K562 (cell line): ENCODE measurements at regions not wholly inside any gene's neighbourhood (a gene's known extent, or its start where the extent isn't known, plus 50 kb on each side); places are given as distances from the start of the nearest gene placed in this dataset.
A peak's percentile ranks its signal among the peaks of the same experiment; 100 is the strongest.

Experiments used
- ADNP ChIP-seq: fragments of 200-800 bp; sonication (Bioruptor generic); IDR thresholded peaks from 2 replicates; pipeline ENCODE4 v1.6.1; 2016; ENCODE audit warnings: missing genetic modification characterization, missing compliant biosample characterization
- CHCHD3 ChIP-seq: fragments of 250-450 bp; sonication (Bioruptor Pico); IDR thresholded peaks from 2 replicates; pipeline ENCODE4 v2.1.2; 2022; ENCODE audit warnings: mild to moderate bottlenecking
- E2F3 ChIP-seq: fragments of 250-450 bp; sonication (Bioruptor Pico); IDR thresholded peaks from 2 replicates; pipeline ENCODE4 v1.4.0; 2020; ENCODE audit warnings: mild to moderate bottlenecking
- ILF3 ChIP-seq: fragments of 450-650 bp; IDR thresholded peaks from 2 replicates; pipeline ENCODE4 v1.6.1; 2018; ENCODE audit warnings: antibody characterized with exemption, mild to moderate bottlenecking, moderate library complexity, borderline replicate concordance
- SETDB1 ChIP-seq: IDR thresholded peaks from one replicate; pipeline ENCODE4 v1.6.1; 2012; ENCODE audit warnings: low read length, control low read depth, inconsistent platforms
- ZNF175 ChIP-seq: fragments of 200-800 bp; sonication (Bioruptor generic); IDR thresholded peaks from 2 replicates; pipeline ENCODE4 v1.6.1; 2016; ENCODE audit warnings: low read depth, mild to moderate bottlenecking, missing genetic modification characterization, missing compliant biosample characterization
- ZNF589 ChIP-seq: fragments of 200-800 bp; sonication (Bioruptor generic); IDR thresholded peaks from 2 replicates; pipeline ENCODE4 v1.6.1; 2016; ENCODE audit warnings: low read depth, missing genetic modification characterization, missing compliant biosample characterization
- ZSCAN29 ChIP-seq: fragments of 450-650 bp; IDR thresholded peaks from 2 replicates; pipeline ENCODE4 v1.6.1; 2017
- TF ChIP-seq, protein P1 (sequence below), 2 experiments: fragments of 450-650 bp in 1 of 2; sonication (generic) in 1 of 2; formaldehyde crosslinking; conservative IDR thresholded peaks; 2 replicates each; pipeline versions ENCODE4 v1.4.0 to v1.8.1; 2020 to 2022; ENCODE audit warnings: mild to moderate bottlenecking in 1 of 2, missing genetic modification reagents in 1 of 2
- TF ChIP-seq, protein P2 (sequence below): fragments of 200-800 bp; sonication (Bioruptor generic); IDR thresholded peaks from 2 replicates; pipeline ENCODE4 v1.6.1; 2016; ENCODE audit warnings: missing genetic modification characterization, missing compliant biosample characterization

DNA sequence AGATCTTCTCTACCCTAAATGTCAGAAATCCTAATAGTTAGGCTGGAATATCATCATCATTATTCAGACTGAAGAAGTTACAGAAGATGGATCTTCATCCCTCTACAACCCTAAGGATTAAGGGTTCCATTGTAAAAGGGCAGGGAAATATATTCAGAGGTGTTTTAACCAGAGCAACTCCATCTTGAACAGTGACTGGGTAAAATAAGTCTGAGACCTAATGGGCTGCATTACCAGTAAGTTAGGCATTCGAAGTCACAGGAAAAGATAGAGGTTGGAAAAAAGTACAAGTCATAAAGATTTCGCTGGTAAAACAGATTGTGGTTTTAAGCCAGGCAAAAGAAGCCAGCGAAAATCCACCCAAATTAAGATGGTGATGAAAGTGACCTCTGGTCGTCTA, 968.7 kb downstream of the CNTNAP5 start (continued):
- TF ChIP-seq ZNF589 (no peak; the same call in 1 of the 2 replicates), SETDB1 (no peak), CHCHD3 (CRISPR knock-in tag) (no peak), ZSCAN29 (no peak), ILF3 (no peak), E2F3 (0 out of 2 replicates have a peak, but pooled peaks have one; percentile 51), ZNF175 (no peak), ADNP (no peak)
- TF ChIP-seq, protein P1, sequence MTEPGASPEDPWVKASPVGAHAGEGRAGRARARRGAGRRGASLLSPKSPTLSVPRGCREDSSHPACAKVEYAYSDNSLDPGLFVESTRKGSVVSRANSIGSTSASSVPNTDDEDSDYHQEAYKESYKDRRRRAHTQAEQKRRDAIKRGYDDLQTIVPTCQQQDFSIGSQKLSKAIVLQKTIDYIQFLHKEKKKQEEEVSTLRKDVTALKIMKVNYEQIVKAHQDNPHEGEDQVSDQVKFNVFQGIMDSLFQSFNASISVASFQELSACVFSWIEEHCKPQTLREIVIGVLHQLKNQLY (CRISPR knock-in tag; conservative IDR thresholded peaks at IDR 0.05) = no peak
- TF ChIP-seq, protein P2, sequence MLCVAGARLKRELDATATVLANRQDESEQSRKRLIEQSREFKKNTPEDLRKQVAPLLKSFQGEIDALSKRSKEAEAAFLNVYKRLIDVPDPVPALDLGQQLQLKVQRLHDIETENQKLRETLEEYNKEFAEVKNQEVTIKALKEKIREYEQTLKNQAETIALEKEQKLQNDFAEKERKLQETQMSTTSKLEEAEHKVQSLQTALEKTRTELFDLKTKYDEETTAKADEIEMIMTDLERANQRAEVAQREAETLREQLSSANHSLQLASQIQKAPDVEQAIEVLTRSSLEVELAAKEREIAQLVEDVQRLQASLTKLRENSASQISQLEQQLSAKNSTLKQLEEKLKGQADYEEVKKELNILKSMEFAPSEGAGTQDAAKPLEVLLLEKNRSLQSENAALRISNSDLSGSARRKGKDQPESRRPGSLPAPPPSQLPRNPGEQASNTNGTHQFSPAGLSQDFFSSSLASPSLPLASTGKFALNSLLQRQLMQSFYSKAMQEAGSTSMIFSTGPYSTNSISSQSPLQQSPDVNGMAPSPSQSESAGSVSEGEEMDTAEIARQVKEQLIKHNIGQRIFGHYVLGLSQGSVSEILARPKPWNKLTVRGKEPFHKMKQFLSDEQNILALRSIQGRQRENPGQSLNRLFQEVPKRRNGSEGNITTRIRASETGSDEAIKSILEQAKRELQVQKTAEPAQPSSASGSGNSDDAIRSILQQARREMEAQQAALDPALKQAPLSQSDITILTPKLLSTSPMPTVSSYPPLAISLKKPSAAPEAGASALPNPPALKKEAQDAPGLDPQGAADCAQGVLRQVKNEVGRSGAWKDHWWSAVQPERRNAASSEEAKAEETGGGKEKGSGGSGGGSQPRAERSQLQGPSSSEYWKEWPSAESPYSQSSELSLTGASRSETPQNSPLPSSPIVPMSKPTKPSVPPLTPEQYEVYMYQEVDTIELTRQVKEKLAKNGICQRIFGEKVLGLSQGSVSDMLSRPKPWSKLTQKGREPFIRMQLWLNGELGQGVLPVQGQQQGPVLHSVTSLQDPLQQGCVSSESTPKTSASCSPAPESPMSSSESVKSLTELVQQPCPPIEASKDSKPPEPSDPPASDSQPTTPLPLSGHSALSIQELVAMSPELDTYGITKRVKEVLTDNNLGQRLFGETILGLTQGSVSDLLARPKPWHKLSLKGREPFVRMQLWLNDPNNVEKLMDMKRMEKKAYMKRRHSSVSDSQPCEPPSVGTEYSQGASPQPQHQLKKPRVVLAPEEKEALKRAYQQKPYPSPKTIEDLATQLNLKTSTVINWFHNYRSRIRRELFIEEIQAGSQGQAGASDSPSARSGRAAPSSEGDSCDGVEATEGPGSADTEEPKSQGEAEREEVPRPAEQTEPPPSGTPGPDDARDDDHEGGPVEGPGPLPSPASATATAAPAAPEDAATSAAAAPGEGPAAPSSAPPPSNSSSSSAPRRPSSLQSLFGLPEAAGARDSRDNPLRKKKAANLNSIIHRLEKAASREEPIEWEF (CRISPR knock-in tag) = no peak
